ENCODE measurements at regions not wholly inside any gene's neighbourhood (a gene's known extent, or its start where the extent isn't known, plus 50 kb on each side); places are given as distances from the start of the nearest gene placed in this dataset.

GRCh38 chr6:44034931-44035345 lies 92.3 kb downstream of the MRPL14 start:
- no peak for TF ChIP-seq CTCF (IDR thresholded peaks at IDR 0.05)
- TF ChIP-seq POLR2A (IDR thresholded peaks at IDR 0.05), result no peak

Data from esophagus squamous epithelium (tissue), 4 donors.